NOMO-1 (cell line): ENCODE measurements at regions not wholly inside any gene's neighbourhood (a gene's known extent, or its start where the extent isn't known, plus 50 kb on each side); places are given as distances from the start of the nearest gene placed in this dataset.

Source experiments
- DNase-seq, 2 experiments: peaks; one replicate each; lab custom pipeline; 2025; ENCODE audit not compliant: unreplicated experiment in 2 of 2; lab: John Stamatoyannopoulos, UW

DNA sequence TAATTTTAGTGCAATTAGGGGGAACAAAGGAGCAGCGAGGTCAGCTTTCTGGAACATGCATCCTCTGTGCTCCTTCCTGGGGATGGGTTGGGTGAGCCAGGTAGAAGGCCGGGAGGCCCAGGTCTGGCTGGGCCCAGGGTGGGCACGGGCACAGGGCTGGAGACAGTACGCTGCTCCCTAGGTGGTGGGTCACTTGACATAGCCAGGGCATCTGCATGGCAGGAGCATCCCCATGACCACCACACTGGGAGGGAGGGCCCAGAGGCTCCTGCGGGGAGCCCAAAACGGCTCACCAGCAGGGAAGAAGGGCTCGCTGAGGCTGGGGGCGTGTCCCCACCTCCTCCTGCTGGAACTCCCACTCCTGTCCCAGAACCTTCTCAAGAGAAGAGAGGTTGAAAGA, 216.8 kb downstream of the NXNL2 start:
- no peak for DNase-seq

DNA sequence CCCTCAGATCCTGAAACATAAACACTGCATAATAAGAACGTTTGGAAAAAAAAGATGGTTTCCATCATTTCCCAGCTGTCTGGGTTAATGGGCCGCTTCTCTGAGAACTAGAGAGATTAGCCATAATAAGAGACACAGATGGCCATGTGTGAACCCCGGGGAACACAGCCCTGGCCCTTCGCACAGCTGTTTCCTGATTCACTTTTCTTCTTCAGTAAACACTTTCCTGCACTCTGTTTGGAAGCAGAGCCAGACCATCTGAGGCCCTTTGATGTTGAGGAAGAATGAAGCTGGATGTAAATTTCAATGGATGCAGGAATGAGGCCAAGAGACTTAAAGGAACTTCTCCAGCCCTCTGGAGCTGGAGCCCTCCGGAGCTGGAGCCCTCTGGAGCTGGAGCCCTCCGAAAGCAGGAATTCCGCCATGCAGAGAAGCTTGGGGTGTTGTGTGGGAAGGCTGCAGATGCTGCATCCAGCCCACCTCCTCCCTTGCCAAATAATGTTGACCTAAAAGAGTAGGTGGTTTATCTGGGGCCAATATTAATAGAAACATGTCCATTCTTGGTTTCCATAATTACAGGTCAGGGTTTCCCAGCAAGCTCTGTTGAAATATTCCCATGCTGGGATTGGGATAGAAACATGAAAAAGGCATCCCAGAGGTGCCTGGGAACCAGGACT, 218.9 kb downstream of the NXNL2 start:
- no peak for DNase-seq

DNA sequence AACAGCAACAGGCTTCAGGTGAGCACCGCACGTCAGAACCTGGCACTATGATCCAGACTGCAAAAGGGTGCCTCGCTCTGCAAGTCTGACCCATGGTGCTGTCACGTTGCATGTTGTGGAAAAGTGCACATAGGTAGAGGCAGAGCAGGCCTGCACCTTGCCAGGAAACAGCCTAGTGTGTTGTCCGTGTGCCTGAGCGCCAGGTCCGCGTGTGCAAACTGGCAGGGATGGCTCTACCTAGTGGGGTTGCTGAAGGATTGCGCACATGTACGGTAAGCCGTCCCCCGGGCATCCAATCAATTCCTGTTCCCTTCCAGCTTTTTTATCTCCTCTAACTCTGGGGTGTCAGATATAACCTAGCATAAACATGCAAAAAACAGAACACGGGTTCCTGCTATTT, 219.5 kb downstream of the NXNL2 start:
- no peak for DNase-seq

DNA sequence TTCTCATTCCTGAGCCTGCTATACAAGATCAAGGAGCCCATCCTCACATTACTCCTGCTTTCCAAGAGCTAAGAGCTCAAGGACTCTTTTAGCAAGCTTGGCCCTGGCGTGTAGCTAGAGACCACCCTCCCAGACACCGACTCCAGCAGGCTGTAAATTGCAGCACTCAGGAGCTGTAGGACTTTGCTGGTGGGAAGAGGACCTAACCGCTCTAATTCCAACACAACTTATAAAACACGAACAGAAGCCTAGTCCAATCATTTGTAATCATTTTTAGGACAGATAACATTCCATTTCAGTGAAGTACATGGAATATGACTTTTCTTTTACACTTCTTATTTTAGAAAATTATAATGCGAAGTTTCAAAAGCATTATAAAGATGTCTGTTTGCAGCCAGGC, 219.9 kb downstream of the NXNL2 start:
- DNase-seq, result no peak

DNA sequence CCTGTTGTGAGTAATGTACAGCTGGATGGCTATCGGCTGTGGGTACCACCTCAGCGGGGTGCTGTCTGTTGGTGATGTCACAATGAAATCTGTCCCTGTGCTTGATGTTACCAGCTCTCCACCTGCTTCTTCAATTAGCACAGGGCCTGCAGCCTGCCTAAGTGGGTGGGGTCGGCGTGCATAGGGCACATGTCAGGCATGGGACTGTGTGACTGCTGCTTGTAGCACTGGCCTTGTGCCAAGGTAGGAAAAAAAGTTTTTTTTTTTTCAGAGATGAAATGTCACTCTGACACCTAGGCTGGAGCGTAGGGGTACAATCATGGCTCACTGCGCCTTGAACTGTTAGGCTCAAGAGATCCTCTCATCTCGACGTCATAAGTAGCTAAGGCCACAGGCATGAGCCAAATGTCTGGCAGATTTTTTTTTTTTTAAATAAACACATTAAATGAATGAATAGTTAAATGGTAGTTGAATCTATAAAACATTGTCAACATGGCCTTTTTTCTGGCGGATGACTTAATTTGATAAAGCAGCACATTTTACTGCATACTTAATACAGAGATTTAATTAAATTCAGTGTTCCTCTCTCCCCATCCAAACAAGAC, 222.5 kb downstream of the NXNL2 start:
- DNase-seq, result no peak

DNA sequence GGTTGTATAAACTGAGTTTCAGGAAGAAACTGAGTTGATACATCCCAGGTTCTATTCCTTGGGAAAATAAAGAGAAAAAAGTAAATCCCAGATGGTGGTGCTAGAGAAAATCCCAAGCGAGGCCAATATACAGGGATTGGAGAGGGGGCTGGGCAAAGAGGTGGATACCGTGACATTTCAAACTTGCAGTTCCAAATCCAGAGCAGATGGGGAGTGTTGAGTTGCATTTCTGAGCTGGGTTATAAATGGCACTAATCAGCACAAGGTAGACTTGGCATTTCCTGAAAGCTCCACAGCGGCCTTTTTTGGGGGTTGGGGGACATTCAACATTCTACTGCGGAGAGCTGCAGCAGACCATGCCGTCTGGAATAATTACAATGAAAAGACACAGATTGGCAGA, 224.4 kb downstream of the NXNL2 start:
- no peak for DNase-seq

DNA sequence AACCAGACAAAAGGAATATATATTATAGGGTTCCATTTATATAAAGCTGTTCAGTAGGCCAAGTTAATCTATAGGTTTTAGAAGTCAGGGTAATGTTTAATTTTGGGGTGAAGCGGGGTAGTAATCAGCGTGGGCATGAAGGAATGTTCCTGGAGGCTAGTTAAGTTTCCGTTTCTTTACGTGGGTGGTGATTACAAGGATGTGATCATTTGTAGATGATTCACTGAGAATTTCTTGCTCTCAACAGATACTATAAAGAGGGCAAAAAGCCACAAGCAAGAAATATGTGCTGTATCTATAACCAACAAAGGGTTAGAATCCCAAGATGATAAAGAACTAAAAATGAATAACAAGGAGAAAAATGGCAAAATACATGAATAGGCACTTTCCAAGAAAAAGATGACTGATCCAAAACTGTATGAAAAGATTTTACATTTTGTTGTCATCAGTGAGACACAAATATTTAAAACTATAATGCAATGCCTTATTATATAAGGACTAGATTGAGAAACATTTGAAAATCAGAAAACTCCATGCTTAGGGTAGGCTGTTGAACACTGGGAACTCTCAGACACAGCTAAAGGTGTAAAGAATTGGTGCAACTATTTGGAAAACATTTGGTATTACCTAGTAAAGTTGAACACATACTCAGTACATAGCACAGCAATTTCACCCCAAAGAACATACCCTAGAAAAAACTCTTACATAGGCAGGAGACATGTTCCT, 224.3 kb upstream of the S1PR3 start:
- no peak for DNase-seq

DNA sequence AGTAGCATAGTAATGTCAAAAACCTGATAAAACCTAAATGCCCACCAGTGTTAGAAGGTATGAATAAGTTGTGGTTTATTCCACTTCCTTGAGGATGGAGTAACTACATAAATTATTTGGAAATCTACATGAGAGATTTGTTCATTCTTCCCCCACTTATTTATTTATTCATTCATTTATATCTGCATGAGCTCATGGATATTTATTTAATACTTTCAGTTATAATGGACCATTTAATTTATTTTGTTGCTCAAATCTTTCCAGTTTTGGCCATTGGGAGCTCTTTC, 223.8 kb upstream of the S1PR3 start:
- no peak for DNase-seq

DNA sequence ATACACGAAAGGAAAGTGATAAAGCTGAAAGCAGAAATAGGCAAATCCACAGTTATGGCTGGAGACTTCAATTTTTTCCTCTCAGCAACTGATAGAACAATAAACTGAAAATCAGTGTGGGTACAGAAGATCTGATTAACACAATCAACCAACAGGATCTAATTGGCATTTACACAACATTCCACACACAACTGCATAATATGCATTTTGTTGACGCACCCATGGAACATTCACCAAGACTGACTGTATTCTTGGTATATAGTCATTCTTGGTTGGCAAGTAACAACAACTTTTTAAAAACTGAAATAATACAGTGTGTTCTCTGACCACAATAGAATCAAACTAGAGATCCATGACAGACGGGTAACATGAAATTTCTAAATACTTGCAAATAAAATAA, 218.7 kb upstream of the S1PR3 start:
- no peak for DNase-seq

DNA sequence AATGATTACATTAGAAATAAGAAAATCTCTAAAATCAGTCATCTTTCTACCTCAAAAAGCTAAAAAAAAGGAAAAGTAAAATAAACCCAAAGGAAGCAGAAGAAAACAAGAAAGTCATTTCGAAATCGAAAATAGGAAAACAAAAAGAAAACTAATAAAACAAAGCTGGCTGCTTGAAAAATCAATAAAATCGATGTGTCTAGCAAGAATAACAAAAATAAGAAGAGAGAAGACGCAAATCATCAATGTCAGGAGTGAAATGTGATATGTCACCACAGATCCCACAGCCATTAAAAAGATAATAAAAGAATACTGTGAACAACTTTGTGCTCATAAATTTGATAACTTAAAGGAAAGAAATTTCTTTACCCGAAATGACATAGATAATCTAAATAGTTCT, 218.1 kb upstream of the S1PR3 start:
- DNase-seq, result no peak

DNA sequence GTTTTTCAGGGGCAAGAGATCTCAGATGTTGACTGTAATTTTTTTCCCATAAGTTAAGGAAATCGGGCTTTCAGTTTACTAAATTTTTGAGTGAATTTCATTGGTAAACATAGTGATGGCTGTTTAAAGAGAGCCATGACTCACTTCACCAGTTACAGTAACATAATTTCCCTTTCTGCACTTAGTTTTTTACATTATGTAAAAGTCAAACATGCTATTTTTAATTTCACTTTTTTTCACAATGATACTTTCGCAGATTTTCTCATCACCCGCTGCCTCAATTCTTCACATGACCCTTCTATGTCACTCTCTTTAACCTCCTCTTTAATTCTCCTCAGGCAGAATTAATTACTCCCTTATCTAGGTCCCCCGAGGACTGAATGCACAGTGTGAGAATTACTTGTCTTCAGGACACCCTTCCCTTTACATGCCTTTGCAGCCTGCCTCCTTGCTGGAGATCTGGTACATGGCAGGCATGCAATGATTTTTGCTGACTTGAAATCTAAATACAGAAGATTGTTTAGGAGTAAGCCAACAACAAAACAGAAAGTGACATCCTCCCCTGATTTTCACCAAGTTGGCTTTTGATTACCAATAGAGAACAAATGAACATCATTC, 217.5 kb upstream of the S1PR3 start:
- DNase-seq, result no peak

DNA sequence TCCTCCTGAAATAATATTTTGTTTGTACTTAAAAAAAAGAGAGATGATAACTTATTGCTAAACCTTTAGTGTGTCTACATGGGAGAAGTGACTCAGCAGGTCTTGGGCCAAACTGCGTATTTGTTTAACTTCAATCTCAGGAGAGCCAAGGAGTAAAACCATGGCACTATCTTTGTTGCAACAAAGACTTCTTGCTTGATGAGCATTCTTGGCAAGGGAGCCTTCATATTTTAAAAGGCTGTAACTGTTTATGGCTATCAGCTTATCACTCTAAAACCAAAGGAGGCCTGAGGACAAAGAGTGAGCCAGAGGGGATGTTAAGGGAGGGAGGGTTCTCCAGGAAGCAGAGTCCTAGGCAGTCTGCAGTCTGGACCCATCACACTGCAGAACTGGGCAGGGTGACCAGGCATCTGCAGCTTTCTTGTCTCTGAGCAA, 216.2 kb upstream of the S1PR3 start:
- DNase-seq, result peak in 1 of 2 experiments; percentile 36

DNA sequence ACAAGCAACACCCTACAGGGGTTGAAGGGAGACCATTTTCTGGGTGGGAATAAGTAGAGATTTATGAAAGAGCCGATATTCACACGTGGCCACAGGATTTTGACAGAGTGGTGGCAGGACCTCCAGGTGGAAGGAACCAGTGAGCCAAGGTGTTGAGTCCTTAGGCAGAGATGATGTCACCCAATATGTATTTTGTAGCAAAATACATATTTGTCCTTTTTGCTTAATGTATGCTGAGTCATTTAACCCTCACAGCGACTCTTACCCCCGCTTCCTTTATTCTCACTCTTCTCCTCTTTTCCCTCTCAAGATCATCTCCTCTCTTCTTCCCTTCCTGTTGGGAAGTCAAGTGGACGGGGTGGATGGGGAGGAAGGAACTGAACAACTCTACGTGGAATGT, 215.7 kb upstream of the S1PR3 start:
- no peak for DNase-seq

DNA sequence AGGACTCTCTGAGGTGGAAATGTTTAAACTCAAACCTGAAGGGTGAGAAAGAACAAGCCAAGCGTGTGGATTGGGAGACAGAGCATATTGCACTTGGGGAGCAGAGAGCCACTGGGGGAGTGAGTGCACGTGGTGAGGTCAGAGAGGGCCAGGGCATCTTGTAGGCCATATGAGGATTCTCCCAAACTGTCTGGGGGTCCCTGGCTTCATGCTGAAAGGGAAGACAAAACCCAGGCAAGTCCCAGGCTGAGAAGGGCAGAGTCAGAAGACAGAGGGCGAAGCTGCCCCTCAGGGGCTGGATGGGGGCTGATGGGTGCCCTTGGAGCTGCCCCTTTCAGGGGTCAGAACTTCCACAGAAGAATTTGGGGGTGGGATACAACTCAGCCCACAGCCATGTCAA, 215.3 kb upstream of the S1PR3 start:
- DNase-seq, result no peak

DNA sequence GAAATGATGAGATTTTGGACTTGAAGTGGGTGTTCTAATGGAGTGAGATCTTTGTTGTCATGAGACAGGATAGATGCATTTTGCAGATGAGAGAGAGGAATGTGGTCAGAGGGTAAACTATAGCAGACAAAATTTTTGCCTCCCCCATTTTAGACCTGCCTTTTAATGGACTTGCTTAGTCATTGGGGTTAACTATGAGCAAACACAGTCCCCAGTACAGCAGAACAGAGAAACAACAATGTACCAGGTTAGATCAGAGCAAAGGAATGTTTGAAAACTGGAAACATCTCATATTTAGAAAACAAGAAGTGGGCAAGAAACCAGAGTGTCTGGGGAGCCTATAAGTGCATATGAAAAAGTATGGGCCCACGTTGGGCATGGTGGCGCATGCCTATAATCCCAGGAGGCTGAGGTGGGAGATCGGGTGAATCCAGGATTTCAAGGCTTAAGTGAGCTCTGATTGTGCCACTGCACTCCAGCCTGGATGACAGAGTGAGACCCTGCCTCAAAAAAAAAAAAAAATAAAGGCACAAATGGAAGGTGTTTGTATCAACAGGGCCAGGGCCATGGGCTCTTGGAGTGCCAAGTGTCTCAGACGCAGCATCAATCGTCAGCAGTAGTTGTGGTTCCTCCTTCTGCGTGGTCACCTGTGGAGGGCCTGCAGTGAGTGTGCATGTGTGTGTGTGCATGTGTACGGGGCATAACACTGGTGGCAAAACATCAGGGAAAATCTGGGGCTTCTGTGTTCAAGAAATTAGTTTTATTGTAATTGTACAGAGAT, 214.4 kb upstream of the S1PR3 start:
- DNase-seq, result peak in 1 of 2 experiments; percentile 6

DNA sequence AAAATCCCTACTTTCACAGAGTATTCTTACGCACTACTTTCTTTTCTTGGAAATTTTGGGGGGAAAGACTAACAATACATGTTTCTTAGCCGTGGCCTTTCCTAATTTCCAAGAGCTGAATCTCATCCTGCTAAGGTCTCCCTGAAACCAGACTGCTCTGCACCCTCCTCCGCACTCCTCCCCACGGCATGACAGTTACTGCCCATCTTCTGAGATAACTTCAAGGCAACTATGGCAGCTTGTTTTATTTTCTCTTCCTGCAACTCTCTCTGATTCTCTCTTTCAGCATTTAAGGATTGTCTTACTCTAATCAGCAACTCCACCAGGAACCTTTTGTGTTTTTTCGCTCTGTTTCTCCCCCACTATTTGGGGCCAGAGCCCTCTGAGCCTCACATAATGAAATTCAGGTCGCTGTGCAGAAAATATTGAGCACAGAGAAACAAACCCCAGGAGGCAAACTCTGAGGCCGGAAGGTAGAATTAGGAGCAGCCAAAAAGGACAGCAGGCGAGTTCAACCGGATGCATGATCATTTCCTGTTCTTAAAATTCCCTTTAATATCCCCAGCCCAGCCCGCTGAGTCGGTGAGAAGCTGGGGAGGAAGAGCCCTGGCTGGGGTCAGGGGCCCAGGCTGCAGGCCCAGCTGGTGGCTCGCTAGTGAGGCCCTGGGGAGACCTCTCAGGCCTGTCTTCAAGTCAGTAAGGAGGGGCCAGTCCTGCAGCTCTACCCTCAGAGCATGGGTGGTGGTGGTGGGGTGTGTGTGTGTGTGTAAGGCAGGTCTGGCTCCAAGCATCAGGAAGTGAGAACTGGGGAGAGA, 213.6 kb upstream of the S1PR3 start:
- DNase-seq, result peak in 1 of 2 experiments; percentile 27

DNA sequence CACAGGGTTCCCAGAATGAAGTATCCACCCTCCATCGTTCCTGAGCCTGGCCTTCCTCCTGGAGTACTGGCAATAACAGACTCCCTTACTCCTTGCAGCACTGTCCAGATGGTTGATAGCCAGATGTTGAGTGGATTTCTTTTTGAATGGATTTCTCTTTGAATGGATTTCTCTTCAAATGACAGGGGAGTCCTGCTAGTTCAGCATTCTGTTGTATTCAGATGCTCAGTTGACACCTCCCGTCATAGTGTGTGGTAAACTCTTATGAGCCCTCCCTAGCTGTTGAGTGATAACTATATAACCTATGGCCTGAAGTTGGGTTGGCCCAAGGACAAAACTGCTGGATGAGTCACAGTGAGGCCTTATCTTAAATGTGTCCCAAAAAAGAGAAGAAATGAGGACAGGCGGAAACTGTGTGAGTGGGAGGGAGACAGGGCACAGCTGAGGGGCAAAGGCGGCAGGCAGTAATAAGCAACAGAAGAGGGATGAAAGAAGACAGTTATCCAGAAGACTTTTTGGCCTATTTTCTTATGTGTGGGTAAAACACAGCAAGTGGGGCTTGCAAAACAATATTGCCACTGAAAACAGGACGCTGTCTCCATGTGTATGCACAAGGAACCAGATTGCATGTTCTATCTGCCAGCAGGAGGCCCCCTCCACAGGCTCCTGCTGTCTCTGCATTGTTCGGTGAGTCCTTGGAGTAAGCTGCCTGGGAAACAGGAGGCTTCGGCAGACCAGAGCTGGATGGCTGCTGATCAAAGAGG, 209.5 kb upstream of the S1PR3 start:
- peak; percentile 46 to 55 for DNase-seq

DNA sequence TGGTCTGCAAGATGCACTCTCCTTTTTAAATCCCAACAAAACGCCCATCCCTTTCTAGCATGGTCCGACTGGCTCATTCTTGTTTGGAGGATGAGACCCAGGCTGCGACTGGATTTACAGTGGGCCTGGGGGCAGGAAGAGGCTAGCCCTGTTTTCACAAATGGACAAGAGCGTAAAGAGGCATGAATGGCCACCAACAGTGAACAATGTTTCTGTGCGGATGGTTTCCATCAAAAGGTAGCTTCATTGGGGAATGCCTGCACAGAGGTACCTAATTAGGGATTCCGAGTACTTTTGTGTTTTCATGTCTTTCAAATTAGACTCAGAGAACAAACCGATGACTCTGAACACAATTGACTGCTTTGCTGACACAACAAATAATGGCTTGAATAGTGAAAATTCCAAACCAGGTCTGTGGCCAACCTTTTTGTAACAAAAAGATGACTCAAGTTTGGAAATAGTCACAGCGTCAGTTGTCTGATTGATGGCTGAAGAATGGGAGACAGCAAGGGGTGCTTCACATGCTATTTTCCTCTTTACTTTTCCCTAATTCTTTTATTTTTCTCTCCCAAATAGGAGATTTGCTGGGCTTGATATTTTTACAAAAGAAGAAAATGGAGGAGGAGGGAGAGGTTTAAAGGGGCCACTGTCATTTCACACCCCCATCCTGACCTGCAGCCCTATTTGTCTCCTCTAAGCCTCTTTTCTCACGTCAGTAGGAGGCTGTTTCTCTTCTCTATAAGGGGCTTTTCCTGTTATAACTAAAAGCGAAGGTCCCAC, 208.1 kb upstream of the S1PR3 start:
- no peak for DNase-seq

DNA sequence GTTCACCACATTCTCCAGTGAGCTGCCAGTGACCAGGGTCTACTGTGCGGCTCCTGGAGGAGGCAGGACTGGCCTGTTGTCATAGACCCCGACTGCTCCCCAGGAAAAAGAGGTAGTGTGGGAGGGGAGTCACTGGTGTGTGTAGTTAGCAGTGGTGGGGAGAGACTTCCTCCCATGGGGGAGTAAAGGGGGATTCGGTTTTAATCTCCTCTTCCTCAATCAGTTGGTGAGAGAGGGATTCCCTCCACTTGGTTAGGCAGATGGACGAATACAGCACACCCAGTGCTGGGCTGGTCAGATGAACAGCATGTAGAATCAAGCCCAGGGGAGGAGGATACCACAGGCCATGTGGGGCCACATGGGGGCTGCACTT, 207.6 kb upstream of the S1PR3 start:
- DNase-seq, result no peak
